ENCODE measurements at regions not wholly inside any gene's neighbourhood (a gene's known extent, or its start where the extent isn't known, plus 50 kb on each side); places are given as distances from the start of the nearest gene placed in this dataset.

- TF ChIP-seq CTCF (conservative IDR thresholded peaks at IDR 0.05; ENCODE audit: low read depth in 2 of 2) (no peak), EZH2 (IDR thresholded peaks at IDR 0.05; ENCODE audit: low read depth, unreplicated experiment) (no peak), CREB1 (CRISPR knock-in tag; IDR thresholded peaks at IDR 0.05; ENCODE audit: low read depth) (no peak), POLR2AphosphoS5 (IDR thresholded peaks at IDR 0.05; ENCODE audit: low read depth) (no peak), ETS1 (IDR thresholded peaks at IDR 0.05) (no peak), NANOG (IDR thresholded peaks at IDR 0.05; ENCODE audit: borderline replicate concordance) (no peak)
Measured at GRCh38 chr6:113630738-113631535, 226.2 kb upstream of the MARCKS start.
